Astrocyte (in vitro differentiated cells and primary cell): ENCODE measurements at regions not wholly inside any gene's neighbourhood (a gene's known extent, or its start where the extent isn't known, plus 50 kb on each side); places are given as distances from the start of the nearest gene placed in this dataset.

Experiments
- DNase-seq: peaks from one replicate; pipeline ENCODE4 v3.0.0-alpha.2; 2010; ENCODE audit warnings: low read depth
- FAIRE-seq: peaks from 2 replicates; lab custom pipeline; 2011; peaks lifted over from hg19 to GRCh38; lab: Jason Lieb, UNC
- H2AFZ ChIP-seq: 2 replicates; pipeline ENCODE4 v1.6.0; 2012; ENCODE audit warnings: low read depth, low read length, inconsistent platforms
- H3K27ac ChIP-seq: 2 replicates; pipeline ENCODE4 v1.5.1; 2011; ENCODE audit warnings: low read depth, low read length, inconsistent platforms
- H3K27me3 ChIP-seq: 2 replicates; pipeline ENCODE4 v1.6.0; 2011; ENCODE audit warnings: low read length, inconsistent platforms; ENCODE audit not compliant: insufficient read depth
- H3K36me3 ChIP-seq: 2 replicates; pipeline ENCODE4 v1.5.1; 2011; ENCODE audit warnings: low read length, inconsistent platforms; ENCODE audit not compliant: insufficient read depth
- H3K4me1 ChIP-seq: 2 replicates; pipeline ENCODE4 v1.5.1; 2011; ENCODE audit warnings: low read length, inconsistent platforms; ENCODE audit not compliant: insufficient read depth
- H3K4me2 ChIP-seq: 2 replicates; pipeline ENCODE4 v1.6.0; 2012; ENCODE audit warnings: low read length, inconsistent platforms
- H3K4me3 ChIP-seq: 2 replicates; pipeline ENCODE4 v1.5.1; 2011; ENCODE audit warnings: low read depth, mild to moderate bottlenecking, low read length, inconsistent platforms; ENCODE audit not compliant: insufficient read depth
- H3K79me2 ChIP-seq: 2 replicates; pipeline ENCODE4 v1.6.0; 2012; ENCODE audit warnings: mild to moderate bottlenecking, low read length, inconsistent platforms; ENCODE audit not compliant: insufficient read depth
- H3K9ac ChIP-seq: 2 replicates; pipeline ENCODE4 v1.6.0; 2012; ENCODE audit warnings: mild to moderate bottlenecking, low read length, inconsistent platforms
- H3K9me3 ChIP-seq: 2 replicates; pipeline ENCODE4 v1.5.1; 2012; ENCODE audit warnings: low read depth, mild to moderate bottlenecking, low read length, inconsistent platforms; ENCODE audit not compliant: insufficient read depth
- H4K20me1 ChIP-seq: 2 replicates; pipeline ENCODE4 v1.6.0; 2012; ENCODE audit warnings: low read length, inconsistent platforms; ENCODE audit not compliant: insufficient read depth
- H3K27ac Mint-ChIP-seq: one replicate; pipeline ENCODE4 v1.8.0; 2021; ENCODE audit warnings: mild to moderate bottlenecking, mixed read lengths; ENCODE audit not compliant: unreplicated experiment
- H3K27me3 Mint-ChIP-seq: one replicate; pipeline ENCODE4 v1.8.0; 2021; ENCODE audit warnings: low read depth, mixed read lengths; ENCODE audit not compliant: unreplicated experiment
- H3K36me3 Mint-ChIP-seq: one replicate; pipeline ENCODE4 v1.8.0; 2021; ENCODE audit warnings: low read depth, mixed read lengths; ENCODE audit not compliant: unreplicated experiment
- H3K4me1 Mint-ChIP-seq: one replicate; pipeline ENCODE4 v1.8.0; 2021; ENCODE audit warnings: low read depth, mixed read lengths; ENCODE audit not compliant: unreplicated experiment
- H3K4me3 Mint-ChIP-seq: one replicate; pipeline ENCODE4 v1.8.0; 2021; ENCODE audit warnings: mild to moderate bottlenecking, moderate library complexity, mixed read lengths; ENCODE audit not compliant: unreplicated experiment
- H3K9me3 Mint-ChIP-seq: one replicate; pipeline ENCODE4 v1.8.0; 2021; ENCODE audit warnings: mild to moderate bottlenecking, mixed read lengths; ENCODE audit not compliant: unreplicated experiment
- CTCF ChIP-seq: IDR thresholded peaks from 2 replicates; pipeline ENCODE4 v1.5.1; 2011; ENCODE audit warnings: low read depth, mild to moderate bottlenecking, inconsistent platforms, low read length, moderate library complexity; ENCODE audit not compliant: insufficient read depth
- EZH2 ChIP-seq: IDR thresholded peaks from 2 replicates; pipeline ENCODE4 v1.6.1; 2012; ENCODE audit warnings: mild to moderate bottlenecking, low read length, inconsistent platforms; ENCODE audit not compliant: insufficient read depth

- Histone ChIP-seq H3K79me2 (no peaks in the 10 kb centered on the region), H2AFZ (no peak overlapping the region), H3K27me3 (no peaks in the 10 kb centered on the region), H3K36me3 (no peaks in the 10 kb centered on the region), H3K4me3 (no peak overlapping the region), H3K27ac (no peak overlapping the region), H3K4me2 (no peak overlapping the region), H3K4me1 (no peaks in the 10 kb centered on the region), H3K9ac (no peak overlapping the region), H4K20me1 (no peaks in the 10 kb centered on the region), H3K9me3 (no peaks in the 10 kb centered on the region)
- DNase-seq, result no peak
- no peaks in the 10 kb centered on the region for H3K4me1 Mint-ChIP-seq
- H3K9me3 Mint-ChIP-seq, result no peaks in the 10 kb centered on the region
- no peaks in the 10 kb centered on the region for H3K36me3 Mint-ChIP-seq
- H3K27me3 Mint-ChIP-seq, result no peaks in the 10 kb centered on the region
- no peak overlapping the region for H3K27ac Mint-ChIP-seq
- no peak overlapping the region for H3K4me3 Mint-ChIP-seq
- FAIRE-seq, result no peak
- TF ChIP-seq EZH2 (no peak), CTCF (no peak)
Observed at GRCh38 chr3:75082845-75083244, 468.4 kb upstream of the CNTN3 start.

- TF ChIP-seq CTCF, result no peak
- TF ChIP-seq EZH2, result no peak
- no peak for DNase-seq
Observed at GRCh38 chr3:75089841-75090240, 475.4 kb upstream of the CNTN3 start.

GRCh38 chr3:75101329-75102147 lies 487.1 kb upstream of the CNTN3 start:
- no peaks in the 10 kb centered on the region for H3K27me3 ChIP-seq
- H3K4me2 ChIP-seq, result no peak overlapping the region
- H3K27ac ChIP-seq, result no peak overlapping the region
- Mint-ChIP-seq H3K9me3 (peaks cover 5% of the 10 kb centered on the region), H3K4me3 (no peak overlapping the region), H3K36me3 (no peaks in the 10 kb centered on the region), H3K4me1 (no peaks in the 10 kb centered on the region), H3K27me3 (no peaks in the 10 kb centered on the region), H3K27ac (no peak overlapping the region)
- no peak overlapping the region for H3K4me3 ChIP-seq
- H2AFZ ChIP-seq, result no peak overlapping the region
- no peaks in the 10 kb centered on the region for H3K36me3 ChIP-seq
- H3K79me2 ChIP-seq, result no peaks in the 10 kb centered on the region
- H3K4me1 ChIP-seq, result no peaks in the 10 kb centered on the region
- no peaks in the 10 kb centered on the region for H3K9me3 ChIP-seq
- FAIRE-seq (no peak), DNase-seq (no peak)
- no peaks in the 10 kb centered on the region for H4K20me1 ChIP-seq
- H3K9ac ChIP-seq, result no peak overlapping the region
- TF ChIP-seq CTCF, result no peak
- TF ChIP-seq EZH2, result no peak

More at GRCh38 chr3:75089841-75090240, 475.4 kb upstream of the CNTN3 start:
- Histone ChIP-seq H3K27ac (no peak overlapping the region), H4K20me1 (no peaks in the 10 kb centered on the region), H3K9me3 (no peaks in the 10 kb centered on the region), H2AFZ (no peak overlapping the region), H3K4me1 (no peaks in the 10 kb centered on the region), H3K27me3 (no peaks in the 10 kb centered on the region), H3K79me2 (no peaks in the 10 kb centered on the region), H3K36me3 (no peaks in the 10 kb centered on the region), H3K9ac (no peak overlapping the region), H3K4me3 (no peak overlapping the region), H3K4me2 (no peak overlapping the region)
- FAIRE-seq, result no peak
- H3K4me1 Mint-ChIP-seq, result no peaks in the 10 kb centered on the region
- no peaks in the 10 kb centered on the region for H3K36me3 Mint-ChIP-seq
- no peak overlapping the region for H3K27ac Mint-ChIP-seq
- H3K9me3 Mint-ChIP-seq, result no peaks in the 10 kb centered on the region
- no peak overlapping the region for H3K4me3 Mint-ChIP-seq
- no peaks in the 10 kb centered on the region for H3K27me3 Mint-ChIP-seq
